ENCODE measurements at regions not wholly inside any gene's neighbourhood (a gene's known extent, or its start where the extent isn't known, plus 50 kb on each side); places are given as distances from the start of the nearest gene placed in this dataset.

- no peak for ATAC-seq (ENCODE audit: poor library complexity)
- intact Hi-C loops (cut with DNase I): no loop called here
These were observed 465.3 kb downstream of the RWDD3 start for GRCh38 chr1:95699149-95699953.

GRCh38 chr1:95701450-95702173 lies 467.6 kb downstream of the RWDD3 start:
- DNase-seq (no peak), ATAC-seq (ENCODE audit: poor library complexity) (no peak)
- intact Hi-C loops (cut with DNase I): no loop called here

More at GRCh38 chr1:95699149-95699953, 465.3 kb downstream of the RWDD3 start:
- DNase-seq: no peak

GRCh38 chr1:95703046-95703445 lies 469.0 kb downstream of the RWDD3 start:
- DNase-seq (no peak), ATAC-seq (ENCODE audit: poor library complexity) (no peak)
- intact Hi-C loops (cut with DNase I): no loop called here

GRCh38 chr1:95716097-95716496 lies 482.1 kb downstream of the RWDD3 start:
- ATAC-seq (ENCODE audit: poor library complexity) (no peak), DNase-seq (no peak)
- intact Hi-C loops (cut with DNase I): no loop called here

GRCh38 chr1:95716550-95716949 lies 482.5 kb downstream of the RWDD3 start:
- no peak for ATAC-seq (ENCODE audit: poor library complexity)
- intact Hi-C loops (cut with DNase I): no loop called here
- DNase-seq: no peak

GRCh38 chr1:95723346-95723745 lies 489.3 kb downstream of the RWDD3 start:
- no peak for ATAC-seq (ENCODE audit: poor library complexity)
- intact Hi-C loops (cut with DNase I): no loop called here
- DNase-seq: no peak

GRCh38 chr1:95728841-95729240 lies 494.8 kb downstream of the RWDD3 start:
- intact Hi-C loops (cut with DNase I): no loop called here
- ATAC-seq (ENCODE audit: poor library complexity) (no peak), DNase-seq (no peak)

GRCh38 chr1:95730986-95731385 lies 497.0 kb downstream of the RWDD3 start:
- ATAC-seq (ENCODE audit: poor library complexity) (no peak), DNase-seq (no peak)
- intact Hi-C loops (cut with DNase I): no loop called here

- no peak for DNase-seq
- no peak for ATAC-seq (ENCODE audit: poor library complexity)
- intact Hi-C loops (cut with DNase I): no loop called here
These were observed 497.5 kb downstream of the RWDD3 start for GRCh38 chr1:95731466-95731865.

GRCh38 chr1:95733031-95733430 lies 499.0 kb downstream of the RWDD3 start:
- no peak for DNase-seq
- no peak for ATAC-seq (ENCODE audit: poor library complexity)
- intact Hi-C loops (cut with DNase I): no loop called here

- no peak for DNase-seq
- ATAC-seq (ENCODE audit: poor library complexity): no peak
- intact Hi-C loops (cut with DNase I): no loop called here
These were observed 499.7 kb downstream of the RWDD3 start for GRCh38 chr1:95733671-95734070.

- ATAC-seq (ENCODE audit: poor library complexity) (no peak), DNase-seq (no peak)
- intact Hi-C loops (cut with DNase I): no loop called here
These were observed 500.6 kb downstream of the RWDD3 start for GRCh38 chr1:95734560-95734959.

- DNase-seq (no peak), ATAC-seq (ENCODE audit: poor library complexity) (peak; percentile 71)
- intact Hi-C loops (cut with DNase I): no loop called here
These were observed 508.6 kb downstream of the RWDD3 start for GRCh38 chr1:95742591-95743089.

- ATAC-seq (ENCODE audit: poor library complexity): no peak
- intact Hi-C loops (cut with DNase I): no loop called here
- no peak for DNase-seq
These were observed 510.7 kb downstream of the RWDD3 start for GRCh38 chr1:95744731-95745130.

- intact Hi-C loops (cut with DNase I): no loop called here
- DNase-seq (no peak), ATAC-seq (ENCODE audit: poor library complexity) (no peak)
These were observed 518.7 kb downstream of the RWDD3 start for GRCh38 chr1:95752515-95753381.

GRCh38 chr1:95753382-95754016 lies 519.5 kb downstream of the RWDD3 start:
- no peak for ATAC-seq (ENCODE audit: poor library complexity)
- no peak for DNase-seq
- intact Hi-C loops (cut with DNase I): no loop called here

GRCh38 chr1:95754412-95754811 lies 520.4 kb downstream of the RWDD3 start:
- intact Hi-C loops (cut with DNase I): no loop called here
- ATAC-seq (ENCODE audit: poor library complexity) (no peak), DNase-seq (no peak)

- DNase-seq (no peak), ATAC-seq (ENCODE audit: poor library complexity) (no peak)
- intact Hi-C loops (cut with DNase I): no loop called here
These were observed 532.0 kb downstream of the RWDD3 start for GRCh38 chr1:95766036-95766435.

- intact Hi-C loops (cut with DNase I): no loop called here
- DNase-seq: no peak
- ATAC-seq (ENCODE audit: poor library complexity): no peak
These were observed 536.6 kb downstream of the RWDD3 start for GRCh38 chr1:95770581-95770980.
